Ishikawa (cell line): ENCODE measurements at regions not wholly inside any gene's neighbourhood (a gene's known extent, or its start where the extent isn't known, plus 50 kb on each side); places are given as distances from the start of the nearest gene placed in this dataset.

Experiments
- CEBPB ChIP-seq: IDR thresholded peaks from 2 replicates; pipeline ENCODE4 v1.6.1; 2012
- CREB1 ChIP-seq: IDR thresholded peaks from 2 replicates; pipeline ENCODE4 v1.6.1; 2012; ENCODE audit warnings: low read depth
- EP300 ChIP-seq: IDR thresholded peaks from 2 replicates; pipeline ENCODE4 v1.6.1; 2012; ENCODE audit warnings: borderline replicate concordance
- FOXM1 ChIP-seq: IDR thresholded peaks from 2 replicates; pipeline ENCODE4 v1.6.1; 2012; ENCODE audit warnings: low read depth, borderline replicate concordance
- NFIC ChIP-seq: IDR thresholded peaks from 2 replicates; pipeline ENCODE4 v1.6.1; 2012
- RAD21 ChIP-seq: IDR thresholded peaks from 2 replicates; pipeline ENCODE4 v1.6.1; 2012; ENCODE audit warnings: low read depth
- TAF1 ChIP-seq: IDR thresholded peaks from 2 replicates; pipeline ENCODE4 v1.6.1; 2012; ENCODE audit warnings: low read depth, mild to moderate bottlenecking
- YY1 ChIP-seq: IDR thresholded peaks from 2 replicates; pipeline ENCODE4 v1.6.1; 2012; ENCODE audit warnings: low read depth
- TF ChIP-seq, protein P1 (sequence below): IDR thresholded peaks from 2 replicates; pipeline ENCODE4 v1.6.1; 2012
- TF ChIP-seq, protein P2 (sequence below): IDR thresholded peaks from 2 replicates; pipeline ENCODE4 v1.6.1; 2012; ENCODE audit warnings: low read depth, mild to moderate bottlenecking
- TF ChIP-seq, protein P3 (sequence below): IDR thresholded peaks from 2 replicates; pipeline ENCODE4 v1.6.1; 2012

DNA sequence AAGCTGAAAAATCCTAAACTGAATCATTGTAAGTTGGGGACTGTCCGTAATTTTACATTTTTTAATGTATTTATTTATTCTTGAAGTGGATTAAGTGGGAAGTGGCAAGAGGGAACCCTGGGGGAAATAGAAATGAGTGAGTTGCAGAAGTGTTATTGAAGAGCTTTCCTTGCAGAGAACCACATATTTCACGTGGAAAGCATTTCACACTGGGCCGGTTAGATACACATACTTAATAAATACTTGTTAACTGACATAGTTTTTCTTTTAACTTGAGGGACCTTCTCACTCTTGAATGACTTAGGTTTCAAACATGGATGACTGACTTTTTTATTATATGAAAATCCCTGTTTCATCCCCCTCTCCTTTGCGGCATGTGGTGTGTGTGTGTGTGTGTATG lies 239.3 kb downstream of the LMO4 start:
- no peak for TF ChIP-seq YY1
- no peak for TF ChIP-seq FOXM1
- TF ChIP-seq EP300, result no peak
- no peak for TF ChIP-seq TAF1
- TF ChIP-seq, protein P1, sequence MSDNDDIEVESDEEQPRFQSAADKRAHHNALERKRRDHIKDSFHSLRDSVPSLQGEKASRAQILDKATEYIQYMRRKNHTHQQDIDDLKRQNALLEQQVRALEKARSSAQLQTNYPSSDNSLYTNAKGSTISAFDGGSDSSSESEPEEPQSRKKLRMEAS, result no peak
- TF ChIP-seq NFIC, result no peak
- TF ChIP-seq, protein P2, sequence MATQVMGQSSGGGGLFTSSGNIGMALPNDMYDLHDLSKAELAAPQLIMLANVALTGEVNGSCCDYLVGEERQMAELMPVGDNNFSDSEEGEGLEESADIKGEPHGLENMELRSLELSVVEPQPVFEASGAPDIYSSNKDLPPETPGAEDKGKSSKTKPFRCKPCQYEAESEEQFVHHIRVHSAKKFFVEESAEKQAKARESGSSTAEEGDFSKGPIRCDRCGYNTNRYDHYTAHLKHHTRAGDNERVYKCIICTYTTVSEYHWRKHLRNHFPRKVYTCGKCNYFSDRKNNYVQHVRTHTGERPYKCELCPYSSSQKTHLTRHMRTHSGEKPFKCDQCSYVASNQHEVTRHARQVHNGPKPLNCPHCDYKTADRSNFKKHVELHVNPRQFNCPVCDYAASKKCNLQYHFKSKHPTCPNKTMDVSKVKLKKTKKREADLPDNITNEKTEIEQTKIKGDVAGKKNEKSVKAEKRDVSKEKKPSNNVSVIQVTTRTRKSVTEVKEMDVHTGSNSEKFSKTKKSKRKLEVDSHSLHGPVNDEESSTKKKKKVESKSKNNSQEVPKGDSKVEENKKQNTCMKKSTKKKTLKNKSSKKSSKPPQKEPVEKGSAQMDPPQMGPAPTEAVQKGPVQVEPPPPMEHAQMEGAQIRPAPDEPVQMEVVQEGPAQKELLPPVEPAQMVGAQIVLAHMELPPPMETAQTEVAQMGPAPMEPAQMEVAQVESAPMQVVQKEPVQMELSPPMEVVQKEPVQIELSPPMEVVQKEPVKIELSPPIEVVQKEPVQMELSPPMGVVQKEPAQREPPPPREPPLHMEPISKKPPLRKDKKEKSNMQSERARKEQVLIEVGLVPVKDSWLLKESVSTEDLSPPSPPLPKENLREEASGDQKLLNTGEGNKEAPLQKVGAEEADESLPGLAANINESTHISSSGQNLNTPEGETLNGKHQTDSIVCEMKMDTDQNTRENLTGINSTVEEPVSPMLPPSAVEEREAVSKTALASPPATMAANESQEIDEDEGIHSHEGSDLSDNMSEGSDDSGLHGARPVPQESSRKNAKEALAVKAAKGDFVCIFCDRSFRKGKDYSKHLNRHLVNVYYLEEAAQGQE, result no peak
- TF ChIP-seq RAD21, result no peak
- TF ChIP-seq CEBPB, result no peak
- no peak for TF ChIP-seq CREB1
- TF ChIP-seq, protein P3, sequence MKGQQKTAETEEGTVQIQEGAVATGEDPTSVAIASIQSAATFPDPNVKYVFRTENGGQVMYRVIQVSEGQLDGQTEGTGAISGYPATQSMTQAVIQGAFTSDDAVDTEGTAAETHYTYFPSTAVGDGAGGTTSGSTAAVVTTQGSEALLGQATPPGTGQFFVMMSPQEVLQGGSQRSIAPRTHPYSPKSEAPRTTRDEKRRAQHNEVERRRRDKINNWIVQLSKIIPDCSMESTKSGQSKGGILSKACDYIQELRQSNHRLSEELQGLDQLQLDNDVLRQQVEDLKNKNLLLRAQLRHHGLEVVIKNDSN, result no peak
